Panc1 (cell line): ENCODE measurements at regions not wholly inside any gene's neighbourhood (a gene's known extent, or its start where the extent isn't known, plus 50 kb on each side); places are given as distances from the start of the nearest gene placed in this dataset.

Source experiments
- ATAC-seq: fragments of 200-7000 bp; cut with Tn5 transposase; 2 replicates; pipeline ENCODE4 v1.9.1; 2020; ENCODE audit warnings: mild to moderate bottlenecking, moderate library complexity
- BruUV-seq: library from RNA; stranded (reverse); fragments of 400-500 nt; replicated peaks from 2 replicates; lab custom pipeline; 2021; lab: Mats Ljungman, UMichigan
- CTCF ChIA-PET: fragments of 300-600 bp; sonication (Branson Sonifier 250); formaldehyde crosslinking; loops from one replicate; lab custom pipeline; 2022; ENCODE audit warnings: antibody characterized with exemption; lab: Charles Lee
- POLR2A ChIA-PET: fragments of 300-600 bp; sonication (Branson Sonifier 250); formaldehyde crosslinking; loops from one replicate; lab custom pipeline; 2022; ENCODE audit warnings: antibody characterized with exemption; lab: Charles Lee
- DNase-seq: peaks from one replicate; pipeline ENCODE4 v3.0.0-alpha.2; 2010; ENCODE audit warnings: low read depth, low spot score
- H3K27ac ChIP-seq: 2 replicates; pipeline ENCODE4 v1.5.1; 2011; ENCODE audit warnings: mild to moderate bottlenecking, low read length, inconsistent platforms
- H3K27me3 ChIP-seq: fragments of 200-500 bp; sonication (Bioruptor generic); 2 replicates; pipeline ENCODE4 v1.6.0; 2014; ENCODE audit warnings: low read length, inconsistent platforms; ENCODE audit not compliant: control insufficient read depth, insufficient read depth
- H3K36me3 ChIP-seq: fragments of 200-500 bp; sonication (Bioruptor generic); 2 replicates; pipeline ENCODE4 v1.5.1; 2014; ENCODE audit warnings: inconsistent platforms, mild to moderate bottlenecking, low read length, moderate library complexity; ENCODE audit not compliant: control insufficient read depth, insufficient read depth
- H3K4me1 ChIP-seq: 2 replicates; pipeline ENCODE4 v1.5.1; 2011; ENCODE audit warnings: inconsistent platforms, mild to moderate bottlenecking, low read length, moderate library complexity; ENCODE audit not compliant: control insufficient read depth, insufficient read depth
- H3K4me3 ChIP-seq, 2 experiments: 2 replicates each; pipeline ENCODE4 v1.5.1; 2011 to 2012; ENCODE audit warnings: low read depth in 2 of 2, low read length in 2 of 2, mild to moderate bottlenecking in 2 of 2, inconsistent platforms in 1 of 2, moderate library complexity in 1 of 2
- H3K9me3 ChIP-seq: fragments of 200-500 bp; sonication (Bioruptor generic); 2 replicates; pipeline ENCODE4 v1.5.1; 2014; ENCODE audit warnings: low read depth, mild to moderate bottlenecking, inconsistent platforms, low read length, moderate library complexity; ENCODE audit not compliant: control insufficient read depth, insufficient read depth
- CTCF ChIP-seq: fragments of 450-650 bp; IDR thresholded peaks from 2 replicates; pipeline ENCODE4 v1.5.1; 2017; ENCODE audit warnings: mild to moderate bottlenecking
- POLR2AphosphoS5 ChIP-seq: IDR thresholded peaks from 2 replicates; pipeline ENCODE4 v1.6.1; 2012; ENCODE audit warnings: mild to moderate bottlenecking, low read depth, low read length, moderate library complexity
- REST ChIP-seq, 2 experiments: IDR thresholded peaks; 2 replicates each; pipeline ENCODE4 v1.6.1; 2011 to 2012; ENCODE audit warnings: low read depth in 2 of 2, control low read depth in 1 of 2, low read length in 1 of 2, mild to moderate bottlenecking in 1 of 2, moderate library complexity in 1 of 2; ENCODE audit not compliant: insufficient read depth in 1 of 2
- SIN3A ChIP-seq: IDR thresholded peaks from 2 replicates; pipeline ENCODE4 v1.6.1; 2012; ENCODE audit warnings: low read depth, mild to moderate bottlenecking, low read length, moderate library complexity, borderline replicate concordance; ENCODE audit not compliant: insufficient read depth
- TCF7L2 ChIP-seq: IDR thresholded peaks from 2 replicates; pipeline ENCODE4 v1.6.1; 2011; ENCODE audit warnings: mild to moderate bottlenecking, low read depth, low read length, inconsistent platforms
- in situ Hi-C: cut with HindIII; loops from 2 replicates; pipeline ENCODE4 v1.10.0; 2016; ENCODE audit warnings: low sequenced_read_pairs, low pct_unique_long_range_greater_than_20kb
- intact Hi-C: fragments of 100-400 bp; cut with micrococcal nuclease; formaldehyde crosslinking; loops from one replicate; pipeline ENCODE4 v1.10.0; 2022; ENCODE audit not compliant: unreplicated experiment

GRCh38 chr3:77885381-77885780 is 845.5 kb downstream of the ROBO2 start:
- ATAC-seq (no peak), DNase-seq (no peak)
- no peak for TF ChIP-seq SIN3A
- TF ChIP-seq TCF7L2 = no peak
- TF ChIP-seq CTCF = no peak
- TF ChIP-seq REST (IDR thresholded peaks at IDR 0.05; ENCODE audit: insufficient read depth in 1 of 2, low read depth in 2 of 2, low read length in 1 of 2) = no peak
- TF ChIP-seq POLR2AphosphoS5 = no peak
- no TSS peak for BruUV-seq
- no peaks in the 10 kb centered on the region for H3K9me3 ChIP-seq
- no peaks in the 10 kb centered on the region for H3K27me3 ChIP-seq
- ChIA-PET POLR2A (no interaction called here), CTCF (no interaction called here)
- H3K4me3 ChIP-seq = no peak overlapping the region
- no peaks in the 10 kb centered on the region for H3K36me3 ChIP-seq
- no peak overlapping the region for H3K27ac ChIP-seq
- H3K4me1 ChIP-seq = no peaks in the 10 kb centered on the region
- in situ Hi-C loops (no loop called here), intact Hi-C loops (no loop called here)

GRCh38 chr3:77887611-77888010 is 847.7 kb downstream of the ROBO2 start:
- Histone ChIP-seq H3K27ac (no peak overlapping the region), H3K27me3 (no peaks in the 10 kb centered on the region), H3K4me1 (no peaks in the 10 kb centered on the region), H3K9me3 (no peaks in the 10 kb centered on the region), H3K4me3 (no peak overlapping the region), H3K36me3 (no peaks in the 10 kb centered on the region)
- POLR2A ChIA-PET = no interaction called here
- TF ChIP-seq CTCF (no peak), REST (IDR thresholded peaks at IDR 0.05; ENCODE audit: insufficient read depth in 1 of 2, low read depth in 2 of 2, low read length in 1 of 2) (no peak), SIN3A (no peak), TCF7L2 (no peak), POLR2AphosphoS5 (no peak)
- BruUV-seq = no TSS peak
- no peak for DNase-seq
- CTCF ChIA-PET = no interaction called here
- intact Hi-C loops (no loop called here), in situ Hi-C loops (no loop called here)
- ATAC-seq = no peak
